Osteoblast (primary cell): ENCODE measurements at regions not wholly inside any gene's neighbourhood (a gene's known extent, or its start where the extent isn't known, plus 50 kb on each side); places are given as distances from the start of the nearest gene placed in this dataset.
"Not testable (repeated sequence)": the region's sequence is repeated elsewhere in the genome, so short reads cannot be mapped to it uniquely, and the experiment has no call there.

ENCODE experiments used
- DNase-seq: peaks from one replicate; pipeline ENCODE4 v3.0.0; 2011; ENCODE audit warnings: low spot score, mixed read lengths; ENCODE audit not compliant: insufficient read length; ENCODE audit errors: missing footprints
- H2AFZ ChIP-seq: 2 replicates; pipeline ENCODE4 v1.6.0; 2011; ENCODE audit warnings: mild to moderate bottlenecking, low read length
- H3K27ac ChIP-seq: 2 replicates; pipeline ENCODE4 v1.5.1; 2011; ENCODE audit warnings: mild to moderate bottlenecking, low read depth, low read length, moderate library complexity
- H3K27me3 ChIP-seq: 2 replicates; pipeline ENCODE4 v1.6.0; 2012; ENCODE audit warnings: mild to moderate bottlenecking, control low read depth, inconsistent platforms, low read length, moderate library complexity; ENCODE audit not compliant: insufficient read depth
- H3K36me3 ChIP-seq: 2 replicates; pipeline ENCODE4 v1.5.1; 2011; ENCODE audit warnings: mild to moderate bottlenecking, low read length, control low read depth, moderate library complexity; ENCODE audit not compliant: insufficient read depth
- H3K4me1 ChIP-seq: 2 replicates; pipeline ENCODE4 v1.5.1; 2011; ENCODE audit warnings: mild to moderate bottlenecking, low read length, control low read depth, moderate library complexity; ENCODE audit not compliant: insufficient read depth
- H3K4me2 ChIP-seq: 2 replicates; pipeline ENCODE4 v1.6.0; 2011; ENCODE audit warnings: mild to moderate bottlenecking, low read length; ENCODE audit not compliant: insufficient read depth
- H3K4me3 ChIP-seq: fragments of 200-600 bp; sonication (generic); 3 replicates; pipeline ENCODE4 v1.5.1; 2012; ENCODE audit warnings: mild to moderate bottlenecking, low read length, inconsistent platforms; ENCODE audit not compliant: insufficient read depth
- H3K79me2 ChIP-seq: 2 replicates; pipeline ENCODE4 v1.6.0; 2012; ENCODE audit warnings: mild to moderate bottlenecking, low read length, control low read depth, inconsistent platforms; ENCODE audit not compliant: insufficient read depth
- H3K9me3 ChIP-seq: 2 replicates; pipeline ENCODE4 v1.5.1; 2011; ENCODE audit warnings: low read depth, low read length, control low read depth
- H4K20me1 ChIP-seq: 2 replicates; pipeline ENCODE4 v1.6.0; 2012; ENCODE audit warnings: mild to moderate bottlenecking, low read length, control low read depth; ENCODE audit not compliant: insufficient read depth
- CTCF ChIP-seq: IDR thresholded peaks from 2 replicates; pipeline ENCODE4 v1.5.1; 2011; ENCODE audit warnings: mild to moderate bottlenecking, low read depth, low read length, moderate library complexity; ENCODE audit errors: extremely low read depth

- no peak for TF ChIP-seq CTCF
- no peak for DNase-seq
- no peaks in the 10 kb centered on the region for H3K9me3 ChIP-seq
Observed at GRCh38 chr6:119727504-119728219, 378.1 kb upstream of the MAN1A1 start.

GRCh38 chr6:119726912-119727311 is 377.4 kb upstream of the MAN1A1 start:
- not testable (repeated sequence) for H3K27ac ChIP-seq, H3K9me3 ChIP-seq, H2AFZ ChIP-seq, H3K4me2 ChIP-seq, H4K20me1 ChIP-seq, H3K36me3 ChIP-seq, DNase-seq, H3K4me1 ChIP-seq, H3K27me3 ChIP-seq, H3K4me3 ChIP-seq, H3K79me2 ChIP-seq

More at GRCh38 chr6:119727504-119728219, 378.1 kb upstream of the MAN1A1 start:
- H3K27ac ChIP-seq: no peak overlapping the region
- no peaks in the 10 kb centered on the region for H3K79me2 ChIP-seq
- H4K20me1 ChIP-seq: no peaks in the 10 kb centered on the region
- H3K4me2 ChIP-seq: peak overlapping the region; percentile 48
- peak overlapping the region; percentile 41 for H3K4me3 ChIP-seq
- no peaks in the 10 kb centered on the region for H3K4me1 ChIP-seq
- no peaks in the 10 kb centered on the region for H3K27me3 ChIP-seq
- H2AFZ ChIP-seq: peak overlapping the region; percentile 70
- H3K36me3 ChIP-seq: no peaks in the 10 kb centered on the region

- no peaks in the 10 kb centered on the region for H3K79me2 ChIP-seq
- no peak for DNase-seq
- no peaks in the 10 kb centered on the region for H4K20me1 ChIP-seq
- TF ChIP-seq CTCF: no peak
- no peaks in the 10 kb centered on the region for H3K36me3 ChIP-seq
- H3K4me3 ChIP-seq: no peak overlapping the region
- H2AFZ ChIP-seq: no peak overlapping the region
- H3K4me1 ChIP-seq: no peaks in the 10 kb centered on the region
- no peaks in the 10 kb centered on the region for H3K27me3 ChIP-seq
- no peaks in the 10 kb centered on the region for H3K9me3 ChIP-seq
- no peak overlapping the region for H3K4me2 ChIP-seq
- H3K27ac ChIP-seq: no peak overlapping the region
Observed at GRCh38 chr6:119726086-119726485, 376.5 kb upstream of the MAN1A1 start.

GRCh38 chr6:119720160-119720559 is 370.6 kb upstream of the MAN1A1 start:
- Histone ChIP-seq H3K4me3 (no peak overlapping the region), H3K79me2 (no peaks in the 10 kb centered on the region), H3K4me1 (no peaks in the 10 kb centered on the region), H3K9me3 (no peaks in the 10 kb centered on the region), H3K4me2 (no peak overlapping the region), H3K36me3 (no peaks in the 10 kb centered on the region), H3K27me3 (no peaks in the 10 kb centered on the region), H2AFZ (no peak overlapping the region), H4K20me1 (no peaks in the 10 kb centered on the region), H3K27ac (no peak overlapping the region)
- no peak for DNase-seq
- TF ChIP-seq CTCF: peak; percentile 44
